HG03342 (cell line): ENCODE measurements at regions not wholly inside any gene's neighbourhood (a gene's known extent, or its start where the extent isn't known, plus 50 kb on each side); places are given as distances from the start of the nearest gene placed in this dataset.

Experiments
- ATAC-seq: cut with Tn5 transposase; IDR thresholded peaks from one replicate; pipeline ENCODE4 v1.9.1; 2021; ENCODE audit warnings: mild to moderate bottlenecking, moderate library complexity; ENCODE audit not compliant: unreplicated experiment

GRCh38 chr20:11324990-11325389 lies 592.7 kb upstream of the BTBD3 start:
- no peak for ATAC-seq

- no peak for ATAC-seq
These were observed 588.9 kb upstream of the BTBD3 start for GRCh38 chr20:11328839-11329238.

GRCh38 chr20:11329271-11329670 lies 588.4 kb upstream of the BTBD3 start:
- no peak for ATAC-seq

GRCh38 chr20:11331096-11331495 lies 586.6 kb upstream of the BTBD3 start:
- no peak for ATAC-seq

- ATAC-seq = no peak
These were observed 585.3 kb upstream of the BTBD3 start for GRCh38 chr20:11332381-11332780.

GRCh38 chr20:11333634-11334033 lies 584.1 kb upstream of the BTBD3 start:
- ATAC-seq = no peak

GRCh38 chr20:11337361-11338130 lies 580.1 kb upstream of the BTBD3 start:
- no peak for ATAC-seq

GRCh38 chr20:11338496-11339306 lies 579.0 kb upstream of the BTBD3 start:
- ATAC-seq = no peak

GRCh38 chr20:11344939-11345338 lies 572.8 kb upstream of the BTBD3 start:
- ATAC-seq = no peak

- no peak for ATAC-seq
These were observed 570.0 kb upstream of the BTBD3 start for GRCh38 chr20:11347738-11348137.

- no peak for ATAC-seq
These were observed 567.3 kb upstream of the BTBD3 start for GRCh38 chr20:11350126-11351005.

GRCh38 chr20:11352041-11352440 lies 565.7 kb upstream of the BTBD3 start:
- no peak for ATAC-seq

- ATAC-seq = no peak
These were observed 562.8 kb upstream of the BTBD3 start for GRCh38 chr20:11354846-11355245.

GRCh38 chr20:11355345-11355744 lies 562.3 kb upstream of the BTBD3 start:
- no peak for ATAC-seq

- no peak for ATAC-seq
These were observed 561.6 kb upstream of the BTBD3 start for GRCh38 chr20:11356061-11356460.

GRCh38 chr20:11362450-11362849 lies 555.2 kb upstream of the BTBD3 start:
- ATAC-seq = no peak

- ATAC-seq = no peak
These were observed 553.0 kb upstream of the BTBD3 start for GRCh38 chr20:11364736-11365135.

GRCh38 chr20:11366660-11367059 lies 551.0 kb upstream of the BTBD3 start:
- ATAC-seq = no peak

- ATAC-seq = no peak
These were observed 549.2 kb upstream of the BTBD3 start for GRCh38 chr20:11368499-11368898.

- no peak for ATAC-seq
These were observed 548.6 kb upstream of the BTBD3 start for GRCh38 chr20:11368965-11369711.

GRCh38 chr20:11371831-11372230 lies 545.9 kb upstream of the BTBD3 start:
- no peak for ATAC-seq
